LNCAP (cell line): ENCODE measurements at regions not wholly inside any gene's neighbourhood (a gene's known extent, or its start where the extent isn't known, plus 50 kb on each side); places are given as distances from the start of the nearest gene placed in this dataset.

Source experiments
- TF ChIP-seq, protein P1 (sequence below): fragments of 450-650 bp; IDR thresholded peaks from 2 replicates; pipeline ENCODE4 v1.5.1; 2017; ENCODE audit warnings: mild to moderate bottlenecking

DNA sequence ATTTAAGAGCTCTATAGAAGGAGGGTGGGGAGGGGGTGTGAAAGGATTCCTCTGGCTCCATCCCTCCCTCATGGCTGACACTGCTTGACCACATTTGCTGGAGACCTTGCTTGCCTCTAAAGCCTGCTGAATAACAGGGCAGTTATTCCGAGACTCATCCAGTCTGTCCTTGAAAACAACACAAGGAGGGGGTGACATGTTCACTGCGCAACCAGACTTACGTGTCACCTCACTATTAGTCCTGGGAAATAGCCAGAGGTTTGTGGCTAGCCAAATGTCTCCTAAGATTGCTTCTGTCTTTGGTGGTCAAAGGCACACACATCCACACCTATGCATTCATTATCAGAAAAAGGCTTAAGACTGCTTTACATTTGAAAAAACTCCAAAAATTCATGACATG lies 256.2 kb upstream of the SKOR2 start:
- TF ChIP-seq, protein P1, sequence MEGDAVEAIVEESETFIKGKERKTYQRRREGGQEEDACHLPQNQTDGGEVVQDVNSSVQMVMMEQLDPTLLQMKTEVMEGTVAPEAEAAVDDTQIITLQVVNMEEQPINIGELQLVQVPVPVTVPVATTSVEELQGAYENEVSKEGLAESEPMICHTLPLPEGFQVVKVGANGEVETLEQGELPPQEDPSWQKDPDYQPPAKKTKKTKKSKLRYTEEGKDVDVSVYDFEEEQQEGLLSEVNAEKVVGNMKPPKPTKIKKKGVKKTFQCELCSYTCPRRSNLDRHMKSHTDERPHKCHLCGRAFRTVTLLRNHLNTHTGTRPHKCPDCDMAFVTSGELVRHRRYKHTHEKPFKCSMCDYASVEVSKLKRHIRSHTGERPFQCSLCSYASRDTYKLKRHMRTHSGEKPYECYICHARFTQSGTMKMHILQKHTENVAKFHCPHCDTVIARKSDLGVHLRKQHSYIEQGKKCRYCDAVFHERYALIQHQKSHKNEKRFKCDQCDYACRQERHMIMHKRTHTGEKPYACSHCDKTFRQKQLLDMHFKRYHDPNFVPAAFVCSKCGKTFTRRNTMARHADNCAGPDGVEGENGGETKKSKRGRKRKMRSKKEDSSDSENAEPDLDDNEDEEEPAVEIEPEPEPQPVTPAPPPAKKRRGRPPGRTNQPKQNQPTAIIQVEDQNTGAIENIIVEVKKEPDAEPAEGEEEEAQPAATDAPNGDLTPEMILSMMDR: no peak

DNA sequence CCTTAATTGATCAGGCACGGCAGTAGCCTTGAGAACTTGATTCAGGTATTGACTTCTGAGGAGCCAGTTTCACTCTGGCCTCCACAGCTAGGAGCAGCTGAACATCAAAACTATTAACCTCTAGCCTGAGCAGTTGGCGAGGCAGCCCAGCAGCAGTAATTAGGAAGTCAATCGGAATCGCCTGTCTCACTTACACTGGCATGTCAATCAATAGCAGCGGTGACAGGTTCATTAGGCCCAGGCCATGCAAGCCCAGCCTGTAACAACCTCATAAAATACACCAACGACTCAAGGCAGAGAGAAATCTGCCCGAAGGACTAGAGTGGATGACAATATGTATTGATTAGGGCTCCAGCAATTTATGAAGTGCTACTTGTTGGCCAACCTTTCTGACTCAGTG lies 255.4 kb upstream of the SKOR2 start:
- TF ChIP-seq, protein P1: no peak

DNA sequence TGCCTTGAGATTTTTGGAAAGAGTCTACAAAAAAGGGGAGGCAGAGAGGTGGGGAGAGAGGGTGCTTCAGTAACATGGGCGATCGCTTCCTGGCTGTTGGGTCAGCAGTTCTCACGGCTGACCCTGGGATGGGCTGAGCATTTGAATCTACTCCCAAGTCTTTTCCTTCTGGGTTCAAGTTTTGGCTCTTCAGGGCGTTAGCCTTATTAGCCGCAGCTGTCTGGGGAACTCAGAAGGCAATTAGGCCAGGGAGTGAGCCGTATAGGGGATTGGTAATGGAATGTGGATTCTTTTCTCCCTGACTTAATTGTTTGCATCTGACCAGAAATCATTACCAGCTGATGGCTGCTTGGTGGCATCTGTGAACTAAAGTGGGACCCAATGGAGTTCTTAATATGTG lies 250.5 kb upstream of the SKOR2 start:
- TF ChIP-seq, protein P1: no peak

DNA sequence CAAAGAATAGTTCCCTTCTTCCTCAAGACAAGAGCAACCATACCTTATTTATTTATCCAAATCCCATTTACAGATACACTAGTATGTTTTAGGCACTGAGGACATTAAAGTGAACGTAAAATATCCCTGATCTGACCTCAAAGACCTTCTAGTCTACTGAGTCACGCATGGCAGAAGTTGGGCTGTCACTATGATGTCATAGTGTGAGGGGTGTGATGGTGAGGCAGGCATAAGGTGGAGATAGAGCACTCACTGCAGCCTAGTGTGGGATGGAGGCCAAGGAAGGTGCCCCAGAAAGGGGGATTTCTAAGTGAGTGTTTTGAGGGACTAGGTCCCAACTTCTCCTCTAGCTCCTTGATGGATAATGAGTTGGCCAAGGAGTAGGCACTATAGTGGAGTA lies 249.5 kb upstream of the SKOR2 start:
- TF ChIP-seq, protein P1: no peak

DNA sequence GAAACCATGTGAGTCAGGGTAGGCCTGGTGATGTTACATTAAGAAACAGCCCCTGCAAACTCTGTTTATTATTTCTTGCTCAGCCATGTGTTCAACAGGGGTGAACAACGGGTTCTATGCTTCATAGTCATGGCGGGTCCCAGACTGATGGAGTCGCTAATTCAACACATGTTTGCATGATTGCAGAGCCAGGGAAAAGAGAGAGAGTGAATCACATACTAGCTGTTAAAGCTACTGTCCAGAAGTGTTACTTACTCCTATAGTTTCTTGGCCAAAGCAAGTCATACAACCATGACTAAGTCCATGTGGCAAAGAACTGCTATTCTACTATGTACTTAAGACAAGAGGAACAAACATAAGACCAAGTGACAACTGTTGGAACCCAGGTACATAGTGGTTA lies 241.2 kb upstream of the SKOR2 start:
- TF ChIP-seq, protein P1: no peak

DNA sequence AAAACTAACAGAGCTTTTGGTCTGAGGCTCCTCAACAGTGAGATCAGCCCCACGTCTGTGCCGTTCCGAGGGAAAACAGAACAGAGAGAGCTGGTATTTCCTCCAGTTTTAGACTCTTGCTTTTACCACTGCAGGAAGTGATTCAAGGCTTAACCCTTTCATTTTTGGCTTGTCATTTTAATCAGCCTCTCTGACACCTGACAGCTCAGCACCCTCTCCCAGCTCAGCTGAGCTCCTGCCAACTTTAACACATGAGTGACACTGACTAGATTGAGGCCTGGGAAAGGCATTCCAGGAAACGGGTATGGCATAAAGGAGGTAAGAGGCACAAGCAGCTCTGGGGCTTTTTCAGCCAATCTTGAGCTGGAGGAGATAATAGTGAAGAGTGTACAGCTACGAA lies 239.4 kb upstream of the SKOR2 start:
- TF ChIP-seq, protein P1: no peak

DNA sequence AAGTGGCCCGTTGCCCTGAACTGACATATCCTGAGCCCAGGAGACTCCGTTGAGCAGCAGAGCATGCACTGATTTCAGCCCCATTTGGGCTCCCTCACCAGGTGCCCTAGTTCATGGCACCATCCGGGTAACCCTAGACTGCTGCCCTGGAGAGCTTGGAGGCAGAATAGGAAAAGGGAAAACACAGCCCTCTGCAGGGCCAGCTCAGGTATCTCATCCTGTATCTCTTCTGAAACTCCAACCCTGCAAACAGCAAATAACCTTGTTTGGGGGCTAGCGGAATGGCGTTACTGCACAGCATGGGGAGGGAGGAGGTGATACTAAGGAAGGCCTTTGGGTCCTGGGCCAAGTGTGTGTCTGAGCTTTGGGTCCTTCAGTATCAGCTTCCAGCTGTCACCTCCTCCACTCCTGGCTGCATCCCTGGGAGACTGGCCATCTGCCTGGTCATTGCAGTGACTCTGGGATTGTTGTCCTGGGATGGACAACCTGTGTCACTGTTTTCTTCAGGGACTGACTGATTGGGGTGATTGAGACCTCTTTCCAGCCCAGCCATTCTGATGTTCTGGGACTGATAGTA lies 233.8 kb upstream of the SKOR2 start:
- TF ChIP-seq, protein P1: no peak

DNA sequence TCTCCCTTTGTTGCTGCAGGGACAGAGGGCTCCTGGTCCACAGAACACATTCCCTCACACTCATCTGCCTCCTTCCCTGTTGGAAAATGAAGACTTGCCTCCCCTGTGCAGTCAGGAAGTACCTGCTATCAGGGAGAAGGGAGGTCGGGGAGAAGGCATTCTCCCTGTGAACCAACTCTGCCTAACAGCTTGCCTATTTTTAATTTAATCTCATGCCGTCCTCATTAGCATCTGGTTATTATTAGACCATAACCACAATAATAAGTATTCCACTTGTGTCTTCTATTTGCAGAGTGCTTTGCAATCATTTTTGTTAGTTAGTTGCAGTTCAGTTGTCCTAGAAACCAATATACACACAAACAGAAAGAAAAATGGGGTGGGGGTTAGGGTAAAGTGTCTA lies 232.6 kb upstream of the SKOR2 start:
- TF ChIP-seq, protein P1: no peak
